Fibroblast of skin of right biceps (primary cell): ENCODE measurements at regions not wholly inside any gene's neighbourhood (a gene's known extent, or its start where the extent isn't known, plus 50 kb on each side); places are given as distances from the start of the nearest gene placed in this dataset.
"Not testable (repeated sequence)": the region's sequence is repeated elsewhere in the genome, so short reads cannot be mapped to it uniquely, and the experiment has no call there.

ENCODE experiments used
- DNase-seq: peaks from one replicate; pipeline ENCODE4 v3.0.0-alpha.2; 2013

GRCh38 chr1:192418552-192419285 is 101.9 kb downstream of the RGS21 start:
- no peak for DNase-seq

- DNase-seq = no peak
Measured at GRCh38 chr1:192430644-192431043, 113.9 kb downstream of the RGS21 start.

- DNase-seq = no peak
Measured at GRCh38 chr1:192435704-192436103, 118.9 kb downstream of the RGS21 start.

GRCh38 chr1:192436441-192437078 is 119.8 kb downstream of the RGS21 start:
- DNase-seq = no peak

- DNase-seq = no peak
Measured at GRCh38 chr1:192438737-192439136, 121.9 kb downstream of the RGS21 start.

- peak; percentile 93 for DNase-seq
Measured at GRCh38 chr1:192439373-192440025, 122.7 kb downstream of the RGS21 start.

GRCh38 chr1:192441492-192441891 is 124.7 kb downstream of the RGS21 start:
- DNase-seq = no peak

GRCh38 chr1:192442736-192443135 is 125.9 kb downstream of the RGS21 start:
- DNase-seq = peak; percentile 37

GRCh38 chr1:192443616-192444015 is 126.8 kb downstream of the RGS21 start:
- DNase-seq = peak; percentile 42

- DNase-seq = no peak
Measured at GRCh38 chr1:192445241-192445640, 128.4 kb downstream of the RGS21 start.

- peak; percentile 46 for DNase-seq
Measured at GRCh38 chr1:192445839-192446489, 129.2 kb downstream of the RGS21 start.

- DNase-seq = peak; percentile 74
Measured at GRCh38 chr1:192448026-192448578, 127.5 kb upstream of the RGS1 start.

- DNase-seq = peak; percentile 21
Measured at GRCh38 chr1:192453360-192453992, 122.1 kb upstream of the RGS1 start.

- no peak for DNase-seq
Measured at GRCh38 chr1:192459467-192459866, 116.1 kb upstream of the RGS1 start.

GRCh38 chr1:192461684-192462083 is 113.9 kb upstream of the RGS1 start:
- no peak for DNase-seq

GRCh38 chr1:192462616-192463015 is 113.0 kb upstream of the RGS1 start:
- DNase-seq = no peak

GRCh38 chr1:192463661-192464060 is 111.9 kb upstream of the RGS1 start:
- DNase-seq = no peak

- DNase-seq = not testable (repeated sequence)
Measured at GRCh38 chr1:192465221-192465620, 110.4 kb upstream of the RGS1 start.

GRCh38 chr1:192474080-192474683 is 101.4 kb upstream of the RGS1 start:
- DNase-seq = peak; percentile 34

- DNase-seq = no peak
Measured at GRCh38 chr1:192475329-192475728, 100.2 kb upstream of the RGS1 start.

- DNase-seq = no peak
Measured at GRCh38 chr1:192475970-192476369, 99.6 kb upstream of the RGS1 start.

- peak; percentile 18 for DNase-seq
Measured at GRCh38 chr1:192476802-192477298, 98.7 kb upstream of the RGS1 start.
